HAP-1 (cell line): ENCODE measurements at regions not wholly inside any gene's neighbourhood (a gene's known extent, or its start where the extent isn't known, plus 50 kb on each side); places are given as distances from the start of the nearest gene placed in this dataset.

ENCODE experiments used
- DNase-seq, 2 experiments: peaks; one replicate each; pipeline ENCODE4 v3.0.0-alpha.2; 2016 to 2020; ENCODE audit warnings: low spot score in 2 of 2
- H3K27me3 ChIP-seq: fragments of 250-450 bp; sonication (Bioruptor Pico); 2 replicates; pipeline ENCODE4 v1.5.1; 2020; ENCODE audit warnings: low read depth, mild to moderate bottlenecking, moderate library complexity
- H3K36me3 ChIP-seq: fragments of 250-450 bp; sonication (Bioruptor Pico); replicated peaks from 2 replicates; pipeline ENCODE4 v1.5.1; 2020; ENCODE audit warnings: mild to moderate bottlenecking
- H3K4me1 ChIP-seq: fragments of 250-450 bp; sonication (Bioruptor Pico); 2 replicates; pipeline ENCODE4 v1.5.1; 2020; ENCODE audit warnings: mild to moderate bottlenecking
- H3K4me3 ChIP-seq: fragments of 250-450 bp; sonication (Bioruptor Pico); 2 replicates; pipeline ENCODE4 v1.5.1; 2020; ENCODE audit warnings: mild to moderate bottlenecking, moderate library complexity
- H3K9me3 ChIP-seq: fragments of 250-450 bp; sonication (Bioruptor Pico); 2 replicates; pipeline ENCODE4 v1.5.1; 2020; ENCODE audit warnings: mild to moderate bottlenecking, moderate library complexity
- in situ Hi-C: fragments of 300-500 bp; cut with MboI; formaldehyde crosslinking; loops from 3 replicates; pipeline ENCODE4 v1.14.3; 2020; ENCODE audit warnings: low sequenced_read_pairs, inconsistent platforms, mixed read lengths

DNA sequence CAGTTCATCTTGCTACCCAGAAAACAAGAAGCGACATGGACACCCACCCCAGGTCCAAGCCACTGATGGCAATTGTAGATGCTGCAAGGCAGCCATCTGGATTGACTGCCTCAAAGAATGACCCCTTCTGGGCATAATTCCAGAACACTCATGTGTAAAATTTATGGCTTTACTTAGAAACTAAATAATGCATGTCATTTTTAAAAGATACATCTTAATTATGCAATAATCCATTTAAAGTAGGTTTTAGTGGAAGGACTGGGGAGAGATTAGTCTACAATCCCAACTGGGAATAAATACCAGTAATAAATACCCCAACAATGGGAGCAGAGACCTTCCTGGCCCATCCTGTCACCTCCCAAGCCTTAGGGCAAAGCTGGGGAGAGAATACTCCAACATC, 247.7 kb downstream of the SS18 start:
- Histone ChIP-seq H3K36me3 (no peaks in the 10 kb centered on the region), H3K4me3 (no peak overlapping the region), H3K4me1 (no peaks in the 10 kb centered on the region), H3K27me3 (0 out of 2 replicates have a peak, but pooled peaks cover 2% of the 10 kb centered on the region), H3K9me3 (no peaks in the 10 kb centered on the region)
- no peak for DNase-seq
- in situ Hi-C loops = no loop called here

DNA sequence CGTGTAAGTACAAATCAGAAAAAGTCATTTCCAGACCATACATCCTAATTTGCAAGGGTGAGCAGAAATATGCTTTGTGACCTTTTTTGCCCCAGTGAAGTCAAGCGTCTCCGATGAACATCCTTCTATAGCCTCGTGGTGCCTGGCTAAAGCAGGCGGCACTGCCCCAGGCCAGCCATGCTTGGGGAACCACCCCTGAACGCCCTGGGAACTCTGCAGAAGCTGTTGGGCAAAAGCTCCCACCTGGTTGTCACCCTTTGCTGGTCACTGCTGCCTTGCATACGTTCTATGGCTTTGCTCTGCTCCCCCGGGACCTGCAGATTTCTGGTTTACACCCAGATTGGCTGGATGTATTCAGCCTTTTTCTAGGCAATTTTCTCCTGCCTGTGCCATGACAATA, 256.4 kb downstream of the SS18 start:
- DNase-seq = no peak
- in situ Hi-C loops = no loop called here
- no peaks in the 10 kb centered on the region for H3K36me3 ChIP-seq

DNA sequence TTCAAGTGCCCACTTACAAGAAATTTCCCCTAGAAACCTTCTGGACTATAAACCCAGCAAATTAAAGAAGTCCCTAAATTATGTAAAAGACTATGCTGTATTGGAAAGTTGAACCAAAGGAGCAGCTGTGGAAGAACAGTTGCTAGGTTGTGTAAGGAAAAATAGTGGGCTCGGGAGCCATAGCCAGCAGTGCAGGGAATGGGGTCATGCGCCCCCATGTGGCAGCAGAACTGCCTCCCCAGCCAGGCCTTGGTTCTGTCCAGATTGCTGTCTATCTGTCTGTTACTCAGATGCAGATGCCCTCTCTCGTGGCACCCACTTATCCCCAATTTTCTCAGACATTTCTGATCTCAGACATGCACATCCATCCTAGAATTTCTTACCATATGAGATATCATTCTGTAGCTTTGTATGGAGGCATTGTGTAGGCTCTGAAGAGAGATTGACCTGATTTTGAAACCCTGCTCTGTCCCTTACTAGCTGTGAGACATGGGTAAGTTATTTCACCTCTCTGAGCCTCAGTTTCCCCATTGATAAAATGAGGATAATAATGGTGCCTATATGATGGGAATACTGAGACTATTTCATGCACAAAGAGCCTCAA, 258.3 kb downstream of the SS18 start:
- DNase-seq = peak; percentile 30 to 76
- in situ Hi-C loops = no loop called here
- no peaks in the 10 kb centered on the region for H3K9me3 ChIP-seq
- H3K27me3 ChIP-seq = no peaks in the 10 kb centered on the region
- peaks cover 14% of the 10 kb centered on the region for H3K4me1 ChIP-seq
- no peaks in the 10 kb centered on the region for H3K36me3 ChIP-seq
- H3K4me3 ChIP-seq = no peak overlapping the region

More for the DNA sequence above, 256.4 kb downstream of the SS18 start:
- no peak overlapping the region for H3K4me3 ChIP-seq
- H3K9me3 ChIP-seq = no peaks in the 10 kb centered on the region
- 0 out of 2 replicates have a peak, but pooled peaks cover under 1% of the 10 kb centered on the region for H3K4me1 ChIP-seq
- H3K27me3 ChIP-seq = no peaks in the 10 kb centered on the region

GRCh38 chr18:25831301-25831701, 259.1 kb downstream of the SS18 start:
- Histone ChIP-seq H3K4me3 (no peak overlapping the region), H3K9me3 (no peaks in the 10 kb centered on the region), H3K36me3 (no peaks in the 10 kb centered on the region), H3K4me1 (peaks cover 14% of the 10 kb centered on the region), H3K27me3 (no peaks in the 10 kb centered on the region)
- DNase-seq = no peak
- in situ Hi-C loops = no loop called here

DNA sequence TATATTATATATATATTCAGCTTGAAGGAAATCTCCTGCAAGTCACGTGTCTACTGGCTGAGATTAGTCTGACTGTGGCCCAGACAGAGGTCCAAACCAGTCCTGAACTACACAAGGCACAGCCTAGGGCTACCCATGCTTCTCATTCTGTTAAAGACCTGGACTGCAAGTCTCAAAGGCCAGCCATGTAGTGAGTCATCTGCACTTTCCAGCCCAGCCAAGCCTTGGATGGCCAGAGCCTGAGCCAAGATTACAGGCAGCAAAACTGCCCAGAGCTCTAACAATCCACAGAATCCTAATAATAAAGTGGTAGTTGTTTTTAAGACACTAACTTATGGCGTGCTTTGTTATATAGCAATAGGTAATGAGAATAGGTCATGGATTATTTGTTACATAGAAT, 259.6 kb downstream of the SS18 start:
- Histone ChIP-seq H3K9me3 (no peaks in the 10 kb centered on the region), H3K4me1 (peaks cover 14% of the 10 kb centered on the region), H3K4me3 (no peak overlapping the region), H3K36me3 (no peaks in the 10 kb centered on the region), H3K27me3 (no peaks in the 10 kb centered on the region)
- DNase-seq = no peak
- in situ Hi-C loops = no loop called here

- DNase-seq = peak; percentile 75 to 84
- no peak overlapping the region for H3K4me3 ChIP-seq
- no peaks in the 10 kb centered on the region for H3K36me3 ChIP-seq
- no peaks in the 10 kb centered on the region for H3K27me3 ChIP-seq
- no peaks in the 10 kb centered on the region for H3K9me3 ChIP-seq
- in situ Hi-C loops = no loop called here
- H3K4me1 ChIP-seq = peaks cover 14% of the 10 kb centered on the region
Measured at GRCh38 chr18:25827961-25828561, 262.4 kb downstream of the SS18 start.

DNA sequence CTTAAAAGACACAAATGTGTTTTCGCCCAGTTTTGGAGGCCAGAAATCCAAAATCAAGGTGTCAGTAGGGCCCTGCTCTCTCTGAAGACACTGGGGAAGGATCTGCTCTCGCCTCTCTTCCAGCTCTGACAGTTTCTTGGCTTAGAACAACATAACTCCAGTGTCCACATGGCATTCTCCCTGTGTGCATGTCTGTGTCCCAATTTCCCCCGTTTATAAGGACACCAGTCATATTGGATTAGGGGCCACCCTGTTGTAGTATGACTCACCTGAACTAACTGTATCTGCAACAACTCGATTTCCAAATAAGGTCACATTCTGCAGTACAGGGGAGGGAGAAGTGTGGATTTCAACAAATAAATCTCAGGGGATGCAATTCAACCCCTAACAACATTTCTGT, 263.2 kb downstream of the SS18 start:
- H3K9me3 ChIP-seq = no peaks in the 10 kb centered on the region

GRCh38 chr18:25826823-25827222, 263.6 kb downstream of the SS18 start:
- peaks cover 14% of the 10 kb centered on the region for H3K4me1 ChIP-seq
- in situ Hi-C loops = no loop called here

More for the DNA sequence above, 263.2 kb downstream of the SS18 start:
- in situ Hi-C loops = no loop called here
- Histone ChIP-seq H3K4me1 (peaks cover 14% of the 10 kb centered on the region), H3K36me3 (no peaks in the 10 kb centered on the region), H3K4me3 (no peak overlapping the region), H3K27me3 (no peaks in the 10 kb centered on the region)
- DNase-seq = no peak

DNA sequence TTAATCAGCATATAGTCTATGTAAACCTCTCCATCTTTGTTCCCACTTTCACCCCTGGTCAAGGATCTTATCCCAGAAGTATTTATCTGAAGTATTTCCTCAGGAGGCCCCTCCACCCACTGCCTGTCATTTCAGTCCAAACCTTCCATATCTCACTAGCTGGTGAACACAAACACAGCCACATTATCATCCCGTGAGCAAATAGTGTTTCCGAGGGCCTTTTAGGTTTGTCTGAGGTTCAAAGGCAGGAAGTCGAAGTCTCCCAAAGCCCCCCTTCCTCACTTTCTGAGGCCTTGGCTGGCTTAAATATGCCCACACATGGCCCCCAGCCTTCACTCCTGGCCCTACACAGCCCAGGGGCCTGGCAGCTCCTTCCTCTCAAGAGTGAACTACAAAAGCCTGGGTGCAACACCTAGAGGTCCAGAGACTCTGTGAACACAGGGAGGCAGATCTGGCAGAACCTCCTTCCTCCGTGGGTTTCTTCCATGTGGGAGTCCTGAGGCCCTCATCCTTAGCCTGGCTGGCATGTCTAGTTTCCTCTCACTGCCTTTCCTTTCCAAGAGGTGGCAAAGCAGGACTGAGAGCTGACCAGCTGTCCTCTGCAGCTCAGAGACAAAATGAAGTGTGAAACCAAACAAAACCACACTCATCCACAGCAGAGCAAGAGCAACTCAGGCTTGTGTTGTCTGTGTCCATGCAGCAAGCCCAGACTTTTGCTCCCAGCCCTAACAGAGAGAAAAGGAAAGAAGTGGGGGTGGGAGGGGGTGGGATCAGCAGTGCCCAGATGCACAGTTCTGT, 264.2 kb downstream of the SS18 start:
- H3K36me3 ChIP-seq = no peaks in the 10 kb centered on the region
- no peaks in the 10 kb centered on the region for H3K9me3 ChIP-seq
- no peak for DNase-seq
- no peak overlapping the region for H3K4me3 ChIP-seq
- H3K4me1 ChIP-seq = peaks cover 14% of the 10 kb centered on the region
- in situ Hi-C loops = no loop called here
- no peaks in the 10 kb centered on the region; the same call in 1 of the 2 replicates for H3K27me3 ChIP-seq

More at GRCh38 chr18:25826823-25827222, 263.6 kb downstream of the SS18 start:
- no peaks in the 10 kb centered on the region for H3K9me3 ChIP-seq
- DNase-seq = no peak
- H3K27me3 ChIP-seq = no peaks in the 10 kb centered on the region
- no peak overlapping the region for H3K4me3 ChIP-seq
- no peaks in the 10 kb centered on the region for H3K36me3 ChIP-seq

DNA sequence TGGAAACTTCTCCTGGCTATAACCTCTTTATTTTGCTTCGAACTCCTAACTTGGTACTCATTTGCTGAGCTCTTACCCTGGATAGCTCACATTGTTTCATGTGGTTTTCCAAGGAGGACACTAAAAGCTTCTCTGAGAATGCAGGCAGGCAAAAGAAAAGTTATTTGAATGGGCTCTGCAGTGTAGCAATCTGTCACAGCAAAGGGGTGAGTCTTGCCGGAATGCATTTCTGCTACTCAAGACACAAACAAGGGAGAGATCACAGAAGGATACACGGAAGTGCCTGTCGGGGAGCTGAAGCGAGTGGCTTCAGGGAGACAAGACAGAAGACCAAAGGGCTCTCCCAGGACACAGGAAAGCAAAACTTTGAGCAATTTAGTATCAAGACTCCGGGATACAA, 265.4 kb downstream of the SS18 start:
- Histone ChIP-seq H3K4me3 (no peak overlapping the region), H3K4me1 (peaks cover 14% of the 10 kb centered on the region), H3K9me3 (no peaks in the 10 kb centered on the region), H3K27me3 (peaks cover 4% of the 10 kb centered on the region; the same call in 1 of the 2 replicates), H3K36me3 (no peaks in the 10 kb centered on the region)
- in situ Hi-C loops = no loop called here
- DNase-seq = no peak

- H3K4me3 ChIP-seq = no peak overlapping the region
- no peaks in the 10 kb centered on the region for H3K4me1 ChIP-seq
- no peak for DNase-seq
- no peaks in the 10 kb centered on the region for H3K9me3 ChIP-seq
- H3K36me3 ChIP-seq = no peaks in the 10 kb centered on the region
- peaks cover 4% of the 10 kb centered on the region; the same call in 1 of the 2 replicates for H3K27me3 ChIP-seq
- in situ Hi-C loops = no loop called here
Measured at GRCh38 chr18:25819746-25820363, 270.6 kb downstream of the SS18 start.

DNA sequence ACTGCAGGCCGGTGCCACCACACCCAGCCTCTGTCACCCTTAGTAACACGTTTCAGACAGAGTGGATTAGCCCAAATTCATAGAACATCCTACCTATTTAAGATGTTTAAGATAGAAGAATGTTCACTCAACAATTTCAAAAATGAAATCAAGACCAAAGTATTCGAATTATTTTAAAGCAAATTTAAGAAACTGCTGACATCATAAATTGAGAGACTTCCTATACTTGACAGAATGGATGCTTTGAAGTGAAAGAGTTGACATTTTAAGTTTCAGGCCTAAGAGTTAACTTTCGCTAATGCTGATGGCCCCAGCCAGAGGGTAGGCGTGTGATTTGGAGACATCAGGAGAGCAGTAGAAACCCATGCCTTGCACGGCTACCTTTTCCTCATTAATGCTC, 271.9 kb downstream of the SS18 start:
- H3K9me3 ChIP-seq = no peaks in the 10 kb centered on the region
- no peaks in the 10 kb centered on the region for H3K36me3 ChIP-seq
- H3K27me3 ChIP-seq = peaks cover 4% of the 10 kb centered on the region; the same call in 1 of the 2 replicates
- H3K4me3 ChIP-seq = no peak overlapping the region
- in situ Hi-C loops = no loop called here
- DNase-seq = no peak
- H3K4me1 ChIP-seq = no peaks in the 10 kb centered on the region

GRCh38 chr18:25817546-25818237, 272.7 kb downstream of the SS18 start:
- Histone ChIP-seq H3K9me3 (no peaks in the 10 kb centered on the region), H3K4me1 (no peaks in the 10 kb centered on the region), H3K4me3 (no peak overlapping the region), H3K36me3 (no peaks in the 10 kb centered on the region), H3K27me3 (peaks cover 4% of the 10 kb centered on the region; the same call in 1 of the 2 replicates)
- no peak for DNase-seq
- in situ Hi-C loops = no loop called here
